ENCODE measurements at regions not wholly inside any gene's neighbourhood (a gene's known extent, or its start where the extent isn't known, plus 50 kb on each side); places are given as distances from the start of the nearest gene placed in this dataset.

- H3K9me3 ChIP-seq (ENCODE audit: control insufficient read depth, insufficient read depth, low read length): no peaks in the 10 kb centered on the region
Measured at GRCh38 chr1:14100444-14100843, 400.5 kb downstream of the PRDM2 start.

GRCh38 chr1:14100919-14101318 is 400.9 kb downstream of the PRDM2 start:
- Histone ChIP-seq H3K27me3 (ENCODE audit: control insufficient read depth, insufficient read depth, low read length) (no peaks in the 10 kb centered on the region), H3K36me3 (ENCODE audit: control insufficient read depth, insufficient read depth, low read length) (no peaks in the 10 kb centered on the region), H3K4me1 (ENCODE audit: control insufficient read depth, insufficient read depth, low read length) (no peaks in the 10 kb centered on the region; the same call in 1 of the 2 replicates), H3K9me3 (ENCODE audit: control insufficient read depth, insufficient read depth, low read length) (no peaks in the 10 kb centered on the region), H3K4me3 (ENCODE audit: low read depth, low read length) (no peak overlapping the region), H3K9ac (ENCODE audit: low read depth, low read length) (no peak overlapping the region), H3K27ac (ENCODE audit: low read depth, low read length) (no peak overlapping the region)

More at GRCh38 chr1:14100444-14100843, 400.5 kb downstream of the PRDM2 start:
- Histone ChIP-seq H3K27me3 (ENCODE audit: control insufficient read depth, insufficient read depth, low read length) (no peaks in the 10 kb centered on the region), H3K27ac (ENCODE audit: low read depth, low read length) (no peak overlapping the region), H3K4me3 (ENCODE audit: low read depth, low read length) (no peak overlapping the region), H3K9ac (ENCODE audit: low read depth, low read length) (no peak overlapping the region), H3K4me1 (ENCODE audit: control insufficient read depth, insufficient read depth, low read length) (no peaks in the 10 kb centered on the region; the same call in 1 of the 2 replicates), H3K36me3 (ENCODE audit: control insufficient read depth, insufficient read depth, low read length) (no peaks in the 10 kb centered on the region)

GRCh38 chr1:14102180-14102579 is 402.2 kb downstream of the PRDM2 start:
- Histone ChIP-seq H3K27me3 (ENCODE audit: control insufficient read depth, insufficient read depth, low read length) (no peaks in the 10 kb centered on the region), H3K9ac (ENCODE audit: low read depth, low read length) (no peak overlapping the region), H3K4me3 (ENCODE audit: low read depth, low read length) (no peak overlapping the region), H3K27ac (ENCODE audit: low read depth, low read length) (no peak overlapping the region), H3K36me3 (ENCODE audit: control insufficient read depth, insufficient read depth, low read length) (no peaks in the 10 kb centered on the region), H3K9me3 (ENCODE audit: control insufficient read depth, insufficient read depth, low read length) (no peaks in the 10 kb centered on the region), H3K4me1 (ENCODE audit: control insufficient read depth, insufficient read depth, low read length) (no peaks in the 10 kb centered on the region; the same call in 1 of the 2 replicates)

DNA sequence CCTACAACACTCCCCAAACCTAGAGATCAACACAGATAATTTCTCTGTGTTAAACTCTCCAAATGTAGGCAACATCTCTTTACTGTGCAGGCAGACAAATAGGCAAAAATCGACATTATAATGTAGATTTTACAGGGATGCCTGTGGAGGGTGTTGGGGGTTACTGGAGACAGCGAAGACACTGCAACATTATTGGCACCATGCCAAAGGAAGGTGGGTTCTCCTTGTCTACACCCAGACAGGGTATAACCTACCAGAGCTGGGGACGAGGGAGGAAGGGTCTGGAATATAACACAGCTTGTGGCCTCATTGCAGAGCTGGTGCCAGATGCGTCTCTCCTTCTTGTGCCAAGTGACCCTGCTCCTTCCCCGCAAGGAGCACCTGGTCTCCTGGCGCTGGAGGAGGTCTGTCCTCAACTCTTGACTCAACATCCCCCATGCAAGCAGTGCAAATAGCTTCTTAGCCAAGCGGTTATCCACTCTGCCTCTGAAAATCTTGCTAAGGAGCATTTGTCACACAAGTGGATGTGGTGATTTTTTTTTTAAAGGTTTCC is 404.0 kb downstream of the PRDM2 start:
- Histone ChIP-seq H3K36me3 (ENCODE audit: control insufficient read depth, insufficient read depth, low read length) (no peaks in the 10 kb centered on the region), H3K27ac (ENCODE audit: low read depth, low read length) (no peak overlapping the region), H3K9me3 (ENCODE audit: control insufficient read depth, insufficient read depth, low read length) (no peaks in the 10 kb centered on the region), H3K9ac (ENCODE audit: low read depth, low read length) (no peak overlapping the region), H3K4me1 (ENCODE audit: control insufficient read depth, insufficient read depth, low read length) (no peaks in the 10 kb centered on the region; the same call in 1 of the 2 replicates), H3K4me3 (ENCODE audit: low read depth, low read length) (no peak overlapping the region), H3K27me3 (ENCODE audit: control insufficient read depth, insufficient read depth, low read length) (no peaks in the 10 kb centered on the region)

GRCh38 chr1:14106126-14106525 is 406.1 kb downstream of the PRDM2 start:
- Histone ChIP-seq H3K4me1 (ENCODE audit: control insufficient read depth, insufficient read depth, low read length) (no peaks in the 10 kb centered on the region), H3K4me3 (ENCODE audit: low read depth, low read length) (no peak overlapping the region), H3K9ac (ENCODE audit: low read depth, low read length) (no peak overlapping the region), H3K27me3 (ENCODE audit: control insufficient read depth, insufficient read depth, low read length) (no peaks in the 10 kb centered on the region), H3K27ac (ENCODE audit: low read depth, low read length) (no peak overlapping the region), H3K9me3 (ENCODE audit: control insufficient read depth, insufficient read depth, low read length) (no peaks in the 10 kb centered on the region), H3K36me3 (ENCODE audit: control insufficient read depth, insufficient read depth, low read length) (no peaks in the 10 kb centered on the region)

GRCh38 chr1:14106679-14107313 is 406.8 kb downstream of the PRDM2 start:
- no peaks in the 10 kb centered on the region for H3K27me3 ChIP-seq (ENCODE audit: control insufficient read depth, insufficient read depth, low read length)
- no peak overlapping the region for H3K27ac ChIP-seq (ENCODE audit: low read depth, low read length)

GRCh38 chr1:14108356-14109275 is 408.6 kb downstream of the PRDM2 start:
- H3K9ac ChIP-seq (ENCODE audit: low read depth, low read length): no peak overlapping the region
- H3K27me3 ChIP-seq (ENCODE audit: control insufficient read depth, insufficient read depth, low read length): no peaks in the 10 kb centered on the region
- H3K4me1 ChIP-seq (ENCODE audit: control insufficient read depth, insufficient read depth, low read length): no peaks in the 10 kb centered on the region
- no peaks in the 10 kb centered on the region for H3K36me3 ChIP-seq (ENCODE audit: control insufficient read depth, insufficient read depth, low read length)
- no peaks in the 10 kb centered on the region for H3K9me3 ChIP-seq (ENCODE audit: control insufficient read depth, insufficient read depth, low read length)
- H3K27ac ChIP-seq (ENCODE audit: low read depth, low read length): no peak overlapping the region
- no peak overlapping the region for H3K4me3 ChIP-seq (ENCODE audit: low read depth, low read length)

More at GRCh38 chr1:14106679-14107313, 406.8 kb downstream of the PRDM2 start:
- H3K9me3 ChIP-seq (ENCODE audit: control insufficient read depth, insufficient read depth, low read length): no peaks in the 10 kb centered on the region
- no peak overlapping the region for H3K9ac ChIP-seq (ENCODE audit: low read depth, low read length)
- H3K36me3 ChIP-seq (ENCODE audit: control insufficient read depth, insufficient read depth, low read length): no peaks in the 10 kb centered on the region
- H3K4me1 ChIP-seq (ENCODE audit: control insufficient read depth, insufficient read depth, low read length): no peaks in the 10 kb centered on the region
- H3K4me3 ChIP-seq (ENCODE audit: low read depth, low read length): no peak overlapping the region

GRCh38 chr1:14109276-14109635 is 409.3 kb downstream of the PRDM2 start:
- Histone ChIP-seq H3K9ac (ENCODE audit: low read depth, low read length) (no peak overlapping the region), H3K36me3 (ENCODE audit: control insufficient read depth, insufficient read depth, low read length) (no peaks in the 10 kb centered on the region), H3K4me3 (ENCODE audit: low read depth, low read length) (no peak overlapping the region), H3K27ac (ENCODE audit: low read depth, low read length) (no peak overlapping the region), H3K27me3 (ENCODE audit: control insufficient read depth, insufficient read depth, low read length) (no peaks in the 10 kb centered on the region), H3K9me3 (ENCODE audit: control insufficient read depth, insufficient read depth, low read length) (no peaks in the 10 kb centered on the region), H3K4me1 (ENCODE audit: control insufficient read depth, insufficient read depth, low read length) (no peaks in the 10 kb centered on the region)

- Histone ChIP-seq H3K4me1 (ENCODE audit: control insufficient read depth, insufficient read depth, low read length) (no peaks in the 10 kb centered on the region), H3K36me3 (ENCODE audit: control insufficient read depth, insufficient read depth, low read length) (no peaks in the 10 kb centered on the region), H3K27me3 (ENCODE audit: control insufficient read depth, insufficient read depth, low read length) (no peaks in the 10 kb centered on the region), H3K27ac (ENCODE audit: low read depth, low read length) (no peak overlapping the region), H3K9me3 (ENCODE audit: control insufficient read depth, insufficient read depth, low read length) (no peaks in the 10 kb centered on the region), H3K4me3 (ENCODE audit: low read depth, low read length) (no peak overlapping the region), H3K9ac (ENCODE audit: low read depth, low read length) (no peak overlapping the region)
Measured at GRCh38 chr1:14110040-14110439, 410.1 kb downstream of the PRDM2 start.

- no peak overlapping the region for H3K27ac ChIP-seq (ENCODE audit: low read depth, low read length)
- no peaks in the 10 kb centered on the region for H3K36me3 ChIP-seq (ENCODE audit: control insufficient read depth, insufficient read depth, low read length)
- H3K4me3 ChIP-seq (ENCODE audit: low read depth, low read length): no peak overlapping the region
- H3K27me3 ChIP-seq (ENCODE audit: control insufficient read depth, insufficient read depth, low read length): no peaks in the 10 kb centered on the region
- no peaks in the 10 kb centered on the region for H3K9me3 ChIP-seq (ENCODE audit: control insufficient read depth, insufficient read depth, low read length)
- no peak overlapping the region for H3K9ac ChIP-seq (ENCODE audit: low read depth, low read length)
- H3K4me1 ChIP-seq (ENCODE audit: control insufficient read depth, insufficient read depth, low read length): no peaks in the 10 kb centered on the region
Measured at GRCh38 chr1:14111121-14111520, 411.1 kb downstream of the PRDM2 start.

DNA sequence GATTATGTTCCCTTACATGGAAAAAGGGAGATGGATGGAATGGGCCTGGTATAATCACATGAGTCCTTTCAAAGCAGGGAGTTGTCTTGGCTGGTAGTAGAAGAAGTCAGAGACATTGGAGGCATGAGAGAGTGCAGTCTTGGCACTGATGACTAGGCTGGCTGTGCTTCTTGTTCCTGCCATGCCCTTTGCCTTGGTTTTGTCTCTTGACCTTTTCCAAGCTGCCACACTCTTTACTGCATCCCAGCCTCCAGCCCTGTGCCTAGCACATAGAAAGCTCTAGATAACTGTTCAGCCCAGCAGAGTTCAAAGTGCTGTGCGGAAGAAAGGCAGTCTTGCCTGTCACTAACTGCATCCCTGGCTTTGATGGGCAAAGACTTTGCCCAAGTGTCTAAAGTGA is 412.6 kb downstream of the PRDM2 start:
- no peaks in the 10 kb centered on the region for H3K4me1 ChIP-seq (ENCODE audit: control insufficient read depth, insufficient read depth, low read length)
- H3K36me3 ChIP-seq (ENCODE audit: control insufficient read depth, insufficient read depth, low read length): no peaks in the 10 kb centered on the region
- H3K9ac ChIP-seq (ENCODE audit: low read depth, low read length): no peak overlapping the region
- no peaks in the 10 kb centered on the region for H3K9me3 ChIP-seq (ENCODE audit: control insufficient read depth, insufficient read depth, low read length)
- no peaks in the 10 kb centered on the region for H3K27me3 ChIP-seq (ENCODE audit: control insufficient read depth, insufficient read depth, low read length)
- H3K27ac ChIP-seq (ENCODE audit: low read depth, low read length): no peak overlapping the region
- no peak overlapping the region for H3K4me3 ChIP-seq (ENCODE audit: low read depth, low read length)
